A673 (cell line): ENCODE measurements at regions not wholly inside any gene's neighbourhood (a gene's known extent, or its start where the extent isn't known, plus 50 kb on each side); places are given as distances from the start of the nearest gene placed in this dataset.

ENCODE experiments used
- EZH2 ChIP-seq: fragments of 200-600 bp; sonication (generic); IDR thresholded peaks from 2 replicates; pipeline ENCODE4 v1.6.1; 2017; ENCODE audit warnings: borderline replicate concordance, low read depth, mild to moderate bottlenecking, mixed read lengths, antibody characterized with exemption, low read length; ENCODE audit not compliant: poor library complexity, severe bottlenecking
- TF ChIP-seq, protein P1 (sequence below): fragments of 300-800, 200-600 bp; sonication (generic); conservative IDR thresholded peaks from 2 replicates; pipeline ENCODE4 v1.5.1; 2017; ENCODE audit warnings: low read depth, mild to moderate bottlenecking, antibody characterized with exemption, low read length, moderate library complexity, mixed read lengths

DNA sequence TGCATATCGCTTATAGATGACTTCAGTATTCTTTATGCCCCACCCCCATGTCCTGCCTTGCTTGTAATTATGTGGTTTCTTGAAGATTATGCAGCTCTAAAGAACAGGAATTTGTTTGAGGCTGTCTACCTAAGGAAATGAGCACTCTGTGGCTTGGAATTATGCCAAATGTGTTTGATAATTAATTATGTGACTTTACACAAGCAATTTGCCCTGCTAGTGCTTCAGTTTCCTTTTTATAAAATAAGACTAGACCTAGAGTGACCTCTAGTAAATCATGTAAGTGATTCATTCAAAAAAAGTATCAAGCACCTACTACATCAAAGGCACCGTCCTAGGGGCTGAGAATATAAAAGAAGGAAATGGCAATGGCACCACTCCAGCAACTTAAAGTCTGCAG, 491.5 kb upstream of the KIRREL3 start:
- no peak for TF ChIP-seq EZH2
- TF ChIP-seq, protein P1, sequence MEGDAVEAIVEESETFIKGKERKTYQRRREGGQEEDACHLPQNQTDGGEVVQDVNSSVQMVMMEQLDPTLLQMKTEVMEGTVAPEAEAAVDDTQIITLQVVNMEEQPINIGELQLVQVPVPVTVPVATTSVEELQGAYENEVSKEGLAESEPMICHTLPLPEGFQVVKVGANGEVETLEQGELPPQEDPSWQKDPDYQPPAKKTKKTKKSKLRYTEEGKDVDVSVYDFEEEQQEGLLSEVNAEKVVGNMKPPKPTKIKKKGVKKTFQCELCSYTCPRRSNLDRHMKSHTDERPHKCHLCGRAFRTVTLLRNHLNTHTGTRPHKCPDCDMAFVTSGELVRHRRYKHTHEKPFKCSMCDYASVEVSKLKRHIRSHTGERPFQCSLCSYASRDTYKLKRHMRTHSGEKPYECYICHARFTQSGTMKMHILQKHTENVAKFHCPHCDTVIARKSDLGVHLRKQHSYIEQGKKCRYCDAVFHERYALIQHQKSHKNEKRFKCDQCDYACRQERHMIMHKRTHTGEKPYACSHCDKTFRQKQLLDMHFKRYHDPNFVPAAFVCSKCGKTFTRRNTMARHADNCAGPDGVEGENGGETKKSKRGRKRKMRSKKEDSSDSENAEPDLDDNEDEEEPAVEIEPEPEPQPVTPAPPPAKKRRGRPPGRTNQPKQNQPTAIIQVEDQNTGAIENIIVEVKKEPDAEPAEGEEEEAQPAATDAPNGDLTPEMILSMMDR: no peak
